IMR-90 (cell line): ENCODE measurements at regions not wholly inside any gene's neighbourhood (a gene's known extent, or its start where the extent isn't known, plus 50 kb on each side); places are given as distances from the start of the nearest gene placed in this dataset.

Experiments used
- ATAC-seq: fragments of 200-7000 bp; cut with Tn5 transposase; 2 replicates; pipeline ENCODE4 v1.9.1; 2020; ENCODE audit warnings: low read depth, mild to moderate bottlenecking, moderate library complexity
- BruUV-seq: library from RNA; stranded (reverse); fragments of 400-500 nt; replicated peaks from 2 replicates; lab custom pipeline; 2021; lab: Mats Ljungman, UMichigan
- CTCF ChIA-PET: fragments of 300-600 bp; formaldehyde crosslinking; extraction: SDS; loops from one replicate; lab custom pipeline; 2021; ENCODE audit warnings: antibody characterized with exemption; lab: Yijun Ruan, JAX
- POLR2A ChIA-PET: fragments of 300-600 bp; sonication (Branson Sonifier 250); formaldehyde crosslinking; loops from one replicate; lab custom pipeline; 2022; ENCODE audit warnings: antibody characterized with exemption; ENCODE audit not compliant: unreplicated experiment; lab: Charles Lee
- DNase-seq: peaks from one replicate; pipeline ENCODE4 v3.0.0; 2013
- H2AFZ ChIP-seq: replicated peaks from 2 replicates; pipeline ENCODE3; 2013; ENCODE audit warnings: low read length, mild to moderate bottlenecking; ENCODE audit not compliant: poor library complexity
- H2AK5ac ChIP-seq: 2 replicates; pipeline ENCODE4 v1.6.1; 2013; ENCODE audit warnings: low read depth, low read length, inconsistent platforms
- H2AK9ac ChIP-seq: replicated peaks from 2 replicates; pipeline ENCODE3; 2013; ENCODE audit warnings: mild to moderate bottlenecking, low read depth, low read length, moderate library complexity; ENCODE audit not compliant: poor library complexity
- H2BK120ac ChIP-seq: 2 replicates; pipeline ENCODE4 v1.6.1; 2013; ENCODE audit warnings: low read depth, low read length, inconsistent platforms
- H2BK15ac ChIP-seq: 3 replicates; pipeline ENCODE4 v1.6.1; 2013; ENCODE audit warnings: low read depth, low read length, inconsistent platforms
- H2BK20ac ChIP-seq: 2 replicates; pipeline ENCODE4 v1.6.1; 2013; ENCODE audit warnings: low read depth, mild to moderate bottlenecking, inconsistent platforms, low read length, moderate library complexity
- H2BK5ac ChIP-seq: 2 replicates; pipeline ENCODE4 v1.6.1; 2013; ENCODE audit warnings: mild to moderate bottlenecking, low read depth, low read length, inconsistent platforms; ENCODE audit not compliant: poor library complexity, severe bottlenecking
- H3K14ac ChIP-seq: replicated peaks from 2 replicates; pipeline ENCODE4 v1.6.1; 2013; ENCODE audit warnings: low read depth, low read length, inconsistent platforms
- H3K18ac ChIP-seq: 2 replicates; pipeline ENCODE4 v1.6.1; 2013; ENCODE audit warnings: low read depth, low read length, control low read depth
- H3K23ac ChIP-seq: 2 replicates; pipeline ENCODE4 v1.6.1; 2013; ENCODE audit warnings: low read depth, low read length, inconsistent platforms
- H3K27ac ChIP-seq: 2 replicates; pipeline ENCODE4 v1.5.1; 2013; ENCODE audit warnings: mild to moderate bottlenecking, control low read depth, low read length; ENCODE audit not compliant: insufficient read depth
- H3K27me3 ChIP-seq: 2 replicates; pipeline ENCODE4 v1.6.1; 2013; ENCODE audit warnings: low read length; ENCODE audit not compliant: control insufficient read depth, insufficient read depth
- H3K36me3 ChIP-seq: 2 replicates; pipeline ENCODE4 v1.6.1; 2013; ENCODE audit warnings: low read length, mixed read lengths; ENCODE audit not compliant: control insufficient read depth, insufficient read depth
- H3K4ac ChIP-seq: 2 replicates; pipeline ENCODE4 v1.6.1; 2013; ENCODE audit warnings: low read depth, low read length, inconsistent platforms
- H3K4me1 ChIP-seq: 2 replicates; pipeline ENCODE4 v1.6.1; 2013; ENCODE audit warnings: low read length, mixed read lengths; ENCODE audit not compliant: control insufficient read depth, insufficient read depth
- H3K4me2 ChIP-seq: 2 replicates; pipeline ENCODE4 v1.6.1; 2013; ENCODE audit warnings: low read depth, mild to moderate bottlenecking, control low read depth, low read length, moderate library complexity
- H3K4me3 ChIP-seq: 2 replicates; pipeline ENCODE4 v1.5.1; 2013; ENCODE audit warnings: low read depth, mild to moderate bottlenecking, control low read depth, low read length, moderate library complexity; ENCODE audit not compliant: insufficient read depth
- H3K56ac ChIP-seq: 2 replicates; pipeline ENCODE4 v1.6.1; 2013; ENCODE audit warnings: low read length, inconsistent platforms; ENCODE audit not compliant: insufficient read depth; ENCODE audit errors: extremely low read depth
- H3K79me1 ChIP-seq, 2 experiments: 2 replicates each; pipeline ENCODE4 v1.6.1; 2013; ENCODE audit warnings: low read length in 2 of 2, inconsistent platforms in 1 of 2, low read depth in 1 of 2
- H3K9ac ChIP-seq: 2 replicates; pipeline ENCODE4 v1.6.1; 2013; ENCODE audit warnings: low read depth, low read length, control low read depth
- H3K9me1 ChIP-seq: 2 replicates; pipeline ENCODE4 v1.6.1; 2013; ENCODE audit warnings: low read length, inconsistent platforms; ENCODE audit not compliant: insufficient read depth
- H3K9me3 ChIP-seq: 2 replicates; pipeline ENCODE4 v1.6.1; 2013; ENCODE audit warnings: low read length; ENCODE audit not compliant: control insufficient read depth, insufficient read depth
- H4K20me1 ChIP-seq: 2 replicates; pipeline ENCODE4 v1.6.1; 2013; ENCODE audit warnings: low read length, inconsistent platforms; ENCODE audit not compliant: insufficient read depth
- H4K5ac ChIP-seq: 2 replicates; pipeline ENCODE4 v1.6.1; 2013; ENCODE audit warnings: mild to moderate bottlenecking, low read depth, low read length, control low read depth
- H4K8ac ChIP-seq, 2 experiments: 2 replicates each; pipeline ENCODE4 v1.6.1; 2013; ENCODE audit warnings: low read depth in 2 of 2, low read length in 2 of 2, control low read depth in 1 of 2, inconsistent platforms in 1 of 2
- H4K91ac ChIP-seq: 2 replicates; pipeline ENCODE4 v1.6.1; 2013; ENCODE audit warnings: low read depth, low read length, inconsistent platforms; ENCODE audit not compliant: insufficient read depth
- BHLHE40 ChIP-seq: fragments of 150-350 bp; IDR thresholded peaks from 2 replicates; pipeline ENCODE4 v1.6.1; 2016; ENCODE audit warnings: mild to moderate bottlenecking, low read depth, low read length
- CEBPB ChIP-seq: IDR thresholded peaks from 2 replicates; pipeline ENCODE4 v1.6.1; 2012; ENCODE audit warnings: low read depth, low read length, improper control_type of control experiment
- CHD1 ChIP-seq: IDR thresholded peaks from 2 replicates; pipeline ENCODE4 v1.6.1; 2012; ENCODE audit warnings: low read depth, low read length, improper control_type of control experiment
- CTCF ChIP-seq: conservative IDR thresholded peaks from 2 replicates; pipeline ENCODE4 v1.5.1; 2012; ENCODE audit warnings: mild to moderate bottlenecking, low read depth, low read length, improper control_type of control experiment
- ELK1 ChIP-seq: fragments of 150-350 bp; IDR thresholded peaks from 2 replicates; pipeline ENCODE4 v1.6.1; 2016; ENCODE audit warnings: low read depth, mild to moderate bottlenecking, low read length, moderate library complexity, borderline replicate concordance
- FOS ChIP-seq: fragments of 150-350 bp; IDR thresholded peaks from 2 replicates; pipeline ENCODE4 v1.6.1; 2016; ENCODE audit warnings: low read depth, low read length
- MAFK ChIP-seq: IDR thresholded peaks from 2 replicates; pipeline ENCODE4 v1.6.1; 2012; ENCODE audit warnings: low read depth, low read length, improper control_type of control experiment
- MAZ ChIP-seq: IDR thresholded peaks from 2 replicates; pipeline ENCODE4 v1.6.1; 2012; ENCODE audit warnings: low read depth, mild to moderate bottlenecking, low read length, improper control_type of control experiment, moderate library complexity, borderline replicate concordance
- MXI1 ChIP-seq: IDR thresholded peaks from 2 replicates; pipeline ENCODE4 v1.6.1; 2012; ENCODE audit warnings: low read depth, mild to moderate bottlenecking, low read length, moderate library complexity, borderline replicate concordance
- NFE2L2 ChIP-seq: fragments of 150-350 bp; IDR thresholded peaks from 2 replicates; pipeline ENCODE4 v1.6.1; 2016; ENCODE audit warnings: low read depth, mild to moderate bottlenecking, low read length
- POLR2A ChIP-seq: IDR thresholded peaks from 2 replicates; pipeline ENCODE4 v1.6.1; 2012; ENCODE audit warnings: mild to moderate bottlenecking, low read depth, low read length
- RAD21 ChIP-seq: IDR thresholded peaks from 2 replicates; pipeline ENCODE4 v1.6.1; 2012; ENCODE audit warnings: low read length, improper control_type of control experiment
- RCOR1 ChIP-seq: IDR thresholded peaks from 2 replicates; pipeline ENCODE4 v1.6.1; 2012; ENCODE audit warnings: mild to moderate bottlenecking, low read length, improper control_type of control experiment; ENCODE audit not compliant: insufficient replicate concordance
- RFX5 ChIP-seq: IDR thresholded peaks from 2 replicates; pipeline ENCODE4 v1.8.0; 2012; ENCODE audit warnings: low read depth, mild to moderate bottlenecking, low read length, moderate library complexity
- SMC3 ChIP-seq: fragments of 150-350 bp; IDR thresholded peaks from 2 replicates; pipeline ENCODE4 v1.6.1; 2016; ENCODE audit warnings: low read depth, mild to moderate bottlenecking, antibody characterized with exemption, low read length, moderate library complexity
- USF2 ChIP-seq: fragments of 150-350 bp; IDR thresholded peaks from 2 replicates; pipeline ENCODE4 v1.6.1; 2017; ENCODE audit warnings: mild to moderate bottlenecking, antibody characterized with exemption, low read length, low read depth
- WGBS, 2 experiments: methylation state at CpG; one replicate each; pipeline versions ENCODE4 v1.1.5 to v1.1.7; 2013; ENCODE audit warnings: missing lambda C conversion rate in 2 of 2; ENCODE audit not compliant: insufficient read length in 1 of 2; ENCODE audit errors: extremely low coverage in 2 of 2; 5-methylcytosine and 5-hydroxymethylcytosine counted together
- dilution Hi-C: fragments of 300-500 bp; cut with HindIII; formaldehyde crosslinking; loops from one replicate; pipeline ENCODE4 v1.14.3; 2018; ENCODE audit warnings: low sequenced_read_pairs; ENCODE audit not compliant: unreplicated experiment
- in situ Hi-C: fragments of 300-500 bp; cut with MboI; formaldehyde crosslinking; loops from 3 replicates; pipeline ENCODE4 v1.14.3; 2019; ENCODE audit warnings: low sequenced_read_pairs, inconsistent platforms, mixed read lengths
- intact Hi-C: fragments of 100-400 bp; cut with micrococcal nuclease; formaldehyde crosslinking; loops from 2 replicates; pipeline ENCODE4 v1.10.0; 2022

- Histone ChIP-seq H3K56ac (no peak overlapping the region), H3K4me2 (no peak overlapping the region), H4K91ac (no peak overlapping the region), H3K14ac (no peak overlapping the region), H3K18ac (no peak overlapping the region), H2BK5ac (no peak overlapping the region), H3K23ac (no peak overlapping the region), H3K4me3 (no peak overlapping the region), H2BK15ac (no peak overlapping the region), H2AK5ac (no peak overlapping the region), H3K9me3 (no peaks in the 10 kb centered on the region), H3K27me3 (peaks cover 22% of the 10 kb centered on the region), H2AFZ (no peak overlapping the region), H3K79me1 (no peaks in the 10 kb centered on the region), H3K36me3 (no peaks in the 10 kb centered on the region), H3K9ac (no peak overlapping the region), H2BK20ac (no peak overlapping the region), H3K27ac (no peak overlapping the region), H3K9me1 (no peaks in the 10 kb centered on the region), H3K4ac (no peak overlapping the region), H4K20me1 (no peaks in the 10 kb centered on the region), H4K8ac (no peak overlapping the region), H2BK120ac (no peak overlapping the region), H3K4me1 (no peaks in the 10 kb centered on the region), H4K5ac (no peak overlapping the region), H2AK9ac (no peak overlapping the region)
- WGBS, 2 experiments = no CpG with 5 or more reads among the region's 2 CpGs
- no peak for ATAC-seq
- in situ Hi-C loops = no loop called here
- ChIA-PET CTCF (interaction anchor here (0.6 to 0.7 kb wide), 2 partner anchors 19 to 137 kb away, joined by 3 read pairs; no protein-coding TSS in a partner anchor), POLR2A (no interaction called here)
- no peak for DNase-seq
- BruUV-seq = no TSS peak
- dilution Hi-C loops = no loop called here
- intact Hi-C loops = loop anchor here (5.0 kb wide), 1 partner anchor 36 kb away; no protein-coding TSS in a partner anchor
- no peak for TF ChIP-seq MAFK
- no peak for TF ChIP-seq CHD1
- TF ChIP-seq POLR2A = no peak
- TF ChIP-seq MXI1 = no peak
- no peak for TF ChIP-seq NFE2L2
- TF ChIP-seq RFX5 = no peak
- TF ChIP-seq CEBPB = no peak
- TF ChIP-seq CTCF = no peak
- no peak for TF ChIP-seq FOS
- no peak for TF ChIP-seq SMC3
- no peak for TF ChIP-seq RCOR1
- TF ChIP-seq USF2 = no peak
- no peak for TF ChIP-seq RAD21
- TF ChIP-seq ELK1 = no peak
- no peak for TF ChIP-seq BHLHE40
- no peak for TF ChIP-seq MAZ
Observed at GRCh38 chr1:204018460-204018859, 54.5 kb upstream of the SOX13 start.
